ENCODE measurements at regions not wholly inside any gene's neighbourhood (a gene's known extent, or its start where the extent isn't known, plus 50 kb on each side); places are given as distances from the start of the nearest gene placed in this dataset.

GRCh38 chr1:96361271-96361856 lies 360.2 kb upstream of the PTBP2 start:
- no peak for ATAC-seq
- H3K9me1 ChIP-seq (ENCODE audit: control insufficient read depth, insufficient read depth, low read length) = no peaks in the 10 kb centered on the region
- H3K9me3 ChIP-seq (replicated peaks; ENCODE audit: control insufficient read depth, insufficient read depth, low read depth, low read length) = no peaks in the 10 kb centered on the region
- H3K4me1 ChIP-seq (replicated peaks in 1 of 2; ENCODE audit: control insufficient read depth in 2 of 2, insufficient read depth in 2 of 2, low read length in 2 of 2) = no peaks in the 10 kb centered on the region
- H3K27me3 ChIP-seq (ENCODE audit: control insufficient read depth in 2 of 2, insufficient read depth in 2 of 2, low read length in 2 of 2) = no peaks in the 10 kb centered on the region
- no peak overlapping the region for H2AFZ ChIP-seq (ENCODE audit: low read depth, low read length)
- intact Hi-C loops (cut with micrococcal nuclease) (no loop called here), in situ Hi-C loops (cut with MboI) (no loop called here)
- no peak overlapping the region for H3K27ac ChIP-seq (ENCODE audit: extremely low read depth, low read depth, low read length)
- H4K20me1 ChIP-seq (replicated peaks; ENCODE audit: control insufficient read depth, insufficient read depth, low read length) = no peaks in the 10 kb centered on the region
- ChIA-PET POLR2A (no interaction called here), CTCF (ENCODE audit: low intra/inter-chr PET ratio) (no interaction called here)
- no peaks in the 10 kb centered on the region for H3K36me3 ChIP-seq (ENCODE audit: control insufficient read depth, insufficient read depth, low read length)
- DNase-seq (ENCODE audit: extremely low read depth in 1 of 4, low spot score in 3 of 4) = no peak
- no peak overlapping the region for H3K4me3 ChIP-seq
- H3K9ac ChIP-seq (ENCODE audit: insufficient read depth in 1 of 2, low read depth in 2 of 2, low read length in 2 of 2) = no peak overlapping the region
- H3K4me2 ChIP-seq (ENCODE audit: insufficient read depth, low read length) = no peak overlapping the region
- no peaks in the 10 kb centered on the region for H3K79me2 ChIP-seq (ENCODE audit: control insufficient read depth, insufficient read depth, low read length)
- no peak for FAIRE-seq
- 2% methylated on average over 5 of the region's 5 CpGs for WGBS (ENCODE audit: insufficient coverage, low coverage, missing lambda C conversion rate)
- BruUV-seq (replicated peaks) = no TSS peak
- TF ChIP-seq NR0B1 (IDR thresholded peaks at IDR 0.05; ENCODE audit: partially characterized antibody) = no peak
- TF ChIP-seq TAF15 (IDR thresholded peaks at IDR 0.05; ENCODE audit: low read depth, low read length) = no peak
- no peak for TF ChIP-seq CHCHD3 (CRISPR knock-in tag; IDR thresholded peaks at IDR 0.05)
- no peak for TF ChIP-seq ZBTB34 (CRISPR knock-in tag; IDR thresholded peaks at IDR 0.05)
- TF ChIP-seq STAT5A (IDR thresholded peaks at IDR 0.05; ENCODE audit: borderline replicate concordance, low read length) = no peak
- no peak for TF ChIP-seq ZFX (CRISPR knock-in tag; IDR thresholded peaks at IDR 0.05)
- no peak for TF ChIP-seq RBM17 (IDR thresholded peaks at IDR 0.05; ENCODE audit: borderline replicate concordance, low read depth, low read length)
- no peak for TF ChIP-seq SLC30A9 (CRISPR knock-in tag; IDR thresholded peaks at IDR 0.05)
- no peak for TF ChIP-seq CBX2 (IDR thresholded peaks at IDR 0.05; ENCODE audit: insufficient read depth, low read length, poor library complexity, severe bottlenecking)
- no peak for TF ChIP-seq RNF2 (IDR thresholded peaks at IDR 0.05)
- no peak for TF ChIP-seq POU5F1 (IDR thresholded peaks at IDR 0.05; ENCODE audit: borderline replicate concordance, low read depth, low read length, partially characterized antibody)
- TF ChIP-seq POLR2H (tag; IDR thresholded peaks at IDR 0.05; ENCODE audit: low read depth) = no peak
- no peak for TF ChIP-seq IRF9 (tag; IDR thresholded peaks at IDR 0.05)
- no peak for TF ChIP-seq ZNF707 (CRISPR knock-in tag; conservative IDR thresholded peaks at IDR 0.05)
- TF ChIP-seq DNMT1 (IDR thresholded peaks at IDR 0.05) = no peak
- TF ChIP-seq ZNF740 (CRISPR knock-in tag; IDR thresholded peaks at IDR 0.05) = no peak
- no peak for TF ChIP-seq ZNF740 (tag; IDR thresholded peaks at IDR 0.05)
- TF ChIP-seq NR3C1 (CRISPR knock-in tag; IDR thresholded peaks at IDR 0.05) = no peak
- TF ChIP-seq RBM14 (IDR thresholded peaks at IDR 0.05; ENCODE audit: borderline replicate concordance, insufficient read depth, low read depth, low read length) = no peak
- TF ChIP-seq GATAD2B (IDR thresholded peaks at IDR 0.05; ENCODE audit: borderline replicate concordance) = no peak
